ENCODE measurements at regions not wholly inside any gene's neighbourhood (a gene's known extent, or its start where the extent isn't known, plus 50 kb on each side); places are given as distances from the start of the nearest gene placed in this dataset.
"Not testable (repeated sequence)": the region's sequence is repeated elsewhere in the genome, so short reads cannot be mapped to it uniquely, and the experiment has no call there.

DNA sequence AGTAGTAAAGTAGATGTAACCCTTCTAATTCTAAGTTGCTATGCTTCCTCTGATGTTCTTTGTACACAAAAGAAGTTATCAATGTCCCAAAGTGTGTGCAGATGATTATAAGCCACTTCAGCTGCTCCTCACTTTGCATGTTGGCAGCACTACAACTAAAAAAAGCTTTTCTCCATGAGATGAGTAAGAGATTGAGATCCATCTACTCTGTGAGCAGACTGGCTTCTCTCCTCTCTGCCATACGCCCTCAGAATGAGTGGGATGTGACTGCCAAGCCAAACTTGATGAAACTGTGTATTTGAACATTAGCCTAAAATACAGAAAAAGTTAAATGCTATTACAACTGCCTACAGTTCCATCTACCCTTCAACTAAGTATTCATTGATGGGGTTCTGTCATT, 102.9 kb upstream of the ETV1 start:
- no peak for DNase-seq

DNA sequence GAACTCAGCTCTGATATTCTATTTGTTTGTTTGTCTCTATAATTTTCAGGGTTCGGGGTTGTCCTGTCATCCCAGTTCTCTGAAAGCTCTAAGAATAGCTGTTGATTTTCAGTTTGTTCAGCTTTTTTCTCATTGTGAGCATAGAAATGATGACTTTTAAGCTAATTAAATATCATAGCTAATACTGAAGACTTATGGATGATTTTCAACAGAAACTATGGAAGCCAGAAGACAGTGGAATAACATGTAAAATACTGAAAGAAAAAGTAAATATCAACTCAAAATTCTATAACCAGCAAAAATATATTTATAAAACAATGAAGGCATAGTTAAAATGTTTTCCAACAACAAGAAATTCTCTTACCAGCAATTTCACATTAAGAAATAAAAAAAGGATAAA, 96.4 kb upstream of the ETV1 start:
- no peak for DNase-seq

DNA sequence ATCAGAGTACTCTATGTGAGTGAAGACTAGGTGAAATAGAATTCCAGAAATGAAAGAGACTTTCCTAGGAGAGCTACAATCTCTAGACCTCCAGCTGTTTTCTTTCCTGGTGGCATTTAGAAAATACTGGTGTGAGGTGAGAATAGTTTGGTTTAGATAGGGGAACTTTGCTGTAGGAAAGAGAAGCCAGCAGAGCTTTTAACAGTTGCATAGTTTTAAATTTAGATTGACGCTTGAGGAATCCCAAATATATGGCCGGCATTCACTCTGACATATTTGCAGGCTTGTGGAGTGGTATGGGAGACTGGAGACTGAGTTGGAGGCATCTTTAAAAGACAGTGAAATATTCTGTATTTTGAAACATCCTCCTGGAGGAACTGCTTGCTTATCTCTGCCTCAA, 94.3 kb upstream of the ETV1 start:
- no peak for DNase-seq

DNA sequence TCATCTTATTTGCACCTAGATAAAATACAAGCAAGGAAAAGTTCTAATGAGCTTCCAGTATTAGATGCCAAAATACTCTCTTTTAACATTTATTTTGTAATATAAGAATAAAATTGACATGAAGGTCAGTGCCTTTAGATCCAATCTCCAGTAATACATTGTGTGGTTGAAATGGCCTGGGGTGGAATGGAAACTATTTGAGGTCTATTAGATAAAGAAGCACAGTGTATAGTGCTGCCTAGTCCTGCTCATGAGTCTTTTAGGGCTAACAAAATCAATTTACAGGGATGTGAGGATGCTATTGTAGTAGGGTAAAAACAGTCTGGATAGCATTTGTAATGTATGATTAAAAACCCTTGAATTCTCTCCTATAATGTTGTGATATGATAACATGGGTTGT, 84.5 kb upstream of the ETV1 start:
- DNase-seq: no peak

DNA sequence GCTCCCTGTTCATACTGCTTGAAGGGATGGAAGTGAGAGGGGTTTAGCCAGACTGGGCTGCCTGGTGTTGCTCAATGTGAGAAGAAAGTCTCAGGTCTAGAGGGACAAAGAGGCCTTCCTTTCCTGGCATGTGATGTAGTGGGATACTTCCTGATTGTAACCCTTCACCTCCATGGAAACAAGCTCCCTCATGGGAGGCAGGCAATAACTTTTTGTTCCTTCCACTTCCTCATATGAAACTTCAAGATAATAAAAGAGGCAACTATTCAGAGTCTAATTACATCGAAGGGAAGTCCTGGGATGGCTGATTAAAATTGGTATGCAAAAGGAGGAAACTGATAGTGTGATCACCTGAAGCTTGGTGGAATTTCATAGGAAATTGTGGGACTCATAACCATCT, 84.1 kb upstream of the ETV1 start:
- DNase-seq: no peak

DNA sequence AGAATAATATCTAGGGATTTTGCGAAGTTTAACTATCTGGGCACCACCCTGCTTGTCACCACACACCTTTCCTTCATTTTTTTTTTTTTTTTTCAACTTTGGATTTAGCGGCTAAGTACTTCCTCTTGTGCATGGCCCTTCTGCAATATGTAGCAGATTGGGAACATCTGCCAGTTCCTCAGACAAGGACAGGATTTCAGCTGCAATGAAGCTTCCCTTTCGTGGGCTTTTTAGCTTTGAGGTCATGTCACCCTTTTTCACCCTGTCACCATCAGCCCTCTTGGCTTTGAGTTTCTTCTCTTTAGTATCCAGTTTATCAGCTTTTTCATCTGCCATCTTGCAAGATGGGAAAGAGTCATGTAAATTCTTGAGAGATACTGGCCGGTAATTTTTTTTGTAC, 81.6 kb upstream of the ETV1 start:
- DNase-seq: peak; percentile 53

DNA sequence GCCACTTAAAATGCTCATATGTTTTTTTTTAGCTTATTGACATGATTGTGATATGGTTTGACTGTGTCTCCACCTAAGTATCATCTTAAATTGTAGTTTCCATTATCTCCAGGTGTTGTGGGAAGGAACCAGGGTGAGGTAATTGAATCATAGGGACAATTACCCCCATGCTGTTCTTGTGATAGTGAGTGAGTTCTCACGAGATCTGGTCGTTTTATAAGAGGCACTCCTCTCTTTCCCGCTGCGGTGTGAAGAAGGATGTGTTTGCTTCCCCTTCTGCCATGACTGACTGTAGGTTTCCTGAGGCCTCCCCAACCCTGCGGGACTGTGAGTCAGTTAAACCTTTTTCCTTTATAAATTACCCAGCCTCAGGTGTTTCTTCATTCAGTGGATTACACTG, 80.5 kb upstream of the ETV1 start:
- DNase-seq: peak; percentile 27

DNA sequence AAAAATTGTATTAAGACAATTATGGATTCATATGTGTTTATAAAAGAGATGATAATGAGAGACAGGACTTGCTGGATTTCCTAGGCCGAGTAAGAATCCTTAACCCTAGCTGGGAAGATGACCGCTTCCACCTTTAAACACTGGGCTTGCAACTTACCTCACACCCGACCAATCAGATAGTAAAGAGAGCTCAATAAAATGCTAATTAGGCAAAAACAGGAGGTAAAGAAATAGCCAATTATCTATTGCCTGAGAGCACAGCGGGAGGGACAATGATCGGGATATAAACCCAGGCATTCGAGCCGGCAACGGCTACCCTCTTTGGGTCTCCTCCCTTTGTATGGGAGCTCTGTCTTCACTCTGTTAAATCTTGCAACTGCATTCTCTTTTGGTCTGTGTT, 77.3 kb upstream of the ETV1 start:
- not testable (repeated sequence) for DNase-seq

DNA sequence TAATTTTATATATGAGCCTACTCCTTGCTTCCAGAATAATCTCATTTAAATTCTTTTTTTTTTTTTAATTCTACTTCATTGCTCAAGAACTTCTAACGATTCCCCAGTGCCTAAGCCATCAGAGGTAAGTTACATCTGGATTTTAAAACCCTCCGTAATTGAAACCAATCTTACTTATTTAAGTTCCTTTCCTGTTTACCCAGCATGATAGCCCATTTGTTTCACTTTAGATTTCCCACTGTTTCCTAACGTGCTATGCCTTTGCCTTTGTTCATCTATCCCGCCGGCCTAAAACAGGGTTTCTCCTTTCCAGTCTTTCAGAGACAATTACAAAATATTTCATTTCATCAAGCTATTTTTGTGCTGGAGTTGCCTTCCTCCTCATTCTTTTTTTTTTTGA, 75.8 kb upstream of the ETV1 start:
- DNase-seq: no peak

DNA sequence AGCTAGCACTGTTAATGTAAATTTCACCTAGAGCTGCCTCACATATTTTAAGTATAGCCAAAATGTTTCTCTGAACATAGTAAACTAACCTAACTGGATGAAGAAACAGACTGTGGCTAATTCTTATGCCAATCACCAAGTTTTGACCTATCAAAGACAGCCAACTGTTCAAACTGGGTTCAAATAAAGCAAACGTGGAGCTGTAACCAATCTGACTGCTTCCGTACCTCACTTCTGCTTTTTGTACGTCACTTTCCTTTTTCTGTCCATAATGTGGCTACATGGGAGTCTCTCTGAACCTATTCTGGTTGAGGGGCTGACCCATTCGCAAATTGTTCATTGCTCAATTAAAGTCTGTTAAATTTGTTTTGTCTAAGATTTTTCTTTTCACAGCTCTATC, 66.3 kb upstream of the ETV1 start:
- DNase-seq: no peak

DNA sequence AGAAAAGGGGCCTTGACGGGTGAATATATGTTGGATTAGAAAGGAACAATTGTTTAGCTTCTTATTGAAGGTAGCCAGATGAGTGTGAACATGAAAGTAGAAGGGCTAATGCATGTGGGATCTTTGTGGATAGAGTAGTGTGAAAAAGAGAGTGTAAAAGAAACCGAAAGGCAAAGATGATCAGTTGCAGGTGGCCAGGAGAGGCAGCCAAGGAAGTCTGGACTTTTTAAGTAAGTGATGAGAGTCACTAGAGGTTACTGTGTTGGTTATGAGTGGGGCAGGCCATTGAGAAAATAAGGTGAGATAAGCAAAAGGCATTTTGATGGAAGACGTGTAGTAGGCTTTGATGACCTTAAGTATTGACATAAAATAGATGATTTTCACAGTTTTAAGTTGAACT, 64.7 kb upstream of the ETV1 start:
- no peak for DNase-seq

DNA sequence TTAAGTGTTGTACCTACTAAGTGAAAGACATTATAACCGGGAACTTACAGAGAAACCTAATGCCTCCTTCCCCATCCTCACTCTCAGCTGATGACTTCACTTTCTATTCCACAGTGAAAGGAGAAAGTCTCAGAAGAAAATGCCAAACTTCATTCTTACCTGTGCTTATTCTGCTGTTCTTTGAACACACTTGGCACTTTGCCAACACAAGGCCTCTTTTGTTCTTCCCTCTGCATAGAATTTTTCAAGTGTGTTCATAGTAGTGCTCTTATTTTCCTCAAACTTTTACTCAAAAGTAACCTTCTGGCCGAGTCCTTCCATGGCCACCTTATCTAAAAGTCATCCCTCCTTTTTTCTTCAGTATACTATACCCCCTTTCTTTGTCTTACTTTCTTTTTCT, 59.4 kb upstream of the ETV1 start:
- DNase-seq: no peak

DNA sequence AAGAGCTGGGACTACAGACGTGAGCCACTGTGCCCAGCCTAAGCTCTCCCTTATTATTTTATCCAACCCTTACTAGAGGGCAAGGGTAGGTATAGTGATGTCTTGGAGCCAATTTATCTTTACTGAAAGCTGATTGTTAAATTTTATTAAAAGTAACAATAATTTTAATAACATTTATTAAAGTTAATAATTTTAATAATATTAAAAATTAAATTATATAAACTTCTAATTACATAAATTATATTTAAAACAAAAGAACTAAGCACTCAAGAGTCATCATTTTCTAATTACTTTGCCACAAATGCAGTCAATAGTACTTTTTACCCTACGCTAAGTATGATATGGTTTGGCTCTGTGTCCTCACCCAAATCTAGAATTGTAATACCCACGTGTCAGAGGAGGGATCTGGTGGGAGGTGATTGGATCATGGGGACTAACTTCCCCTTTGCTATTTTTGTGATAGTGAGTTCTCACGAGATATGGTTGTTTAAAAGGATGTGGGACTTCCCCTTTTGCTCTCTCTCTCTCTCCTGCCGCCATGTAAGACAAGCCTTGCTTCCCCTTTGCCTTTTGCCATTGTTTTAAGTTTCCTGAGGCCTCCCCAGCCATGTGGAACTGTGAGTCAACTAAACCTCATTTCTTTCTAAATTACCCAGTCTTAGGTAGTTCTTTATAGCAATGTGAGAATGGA, 58.4 kb upstream of the ETV1 start:
- peak; percentile 11 for DNase-seq

DNA sequence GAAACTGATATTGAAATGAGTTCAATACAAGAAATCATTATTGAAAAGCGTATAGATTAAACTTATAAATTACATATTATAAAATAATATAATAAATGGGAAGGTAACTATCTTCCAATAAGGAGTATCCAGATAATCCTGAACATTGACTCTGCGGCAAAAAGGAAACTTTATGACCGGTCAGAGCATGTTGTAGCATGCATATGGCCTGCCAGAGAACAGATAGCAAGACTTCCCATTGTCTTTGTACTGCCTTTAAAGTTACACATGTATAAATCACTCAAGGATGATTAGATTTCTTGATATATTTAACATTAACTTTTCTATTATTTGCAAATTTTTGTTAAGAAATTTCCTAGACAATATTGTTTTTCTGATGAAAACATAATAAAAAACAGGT, 56.2 kb upstream of the ETV1 start:
- no peak for DNase-seq

DNA sequence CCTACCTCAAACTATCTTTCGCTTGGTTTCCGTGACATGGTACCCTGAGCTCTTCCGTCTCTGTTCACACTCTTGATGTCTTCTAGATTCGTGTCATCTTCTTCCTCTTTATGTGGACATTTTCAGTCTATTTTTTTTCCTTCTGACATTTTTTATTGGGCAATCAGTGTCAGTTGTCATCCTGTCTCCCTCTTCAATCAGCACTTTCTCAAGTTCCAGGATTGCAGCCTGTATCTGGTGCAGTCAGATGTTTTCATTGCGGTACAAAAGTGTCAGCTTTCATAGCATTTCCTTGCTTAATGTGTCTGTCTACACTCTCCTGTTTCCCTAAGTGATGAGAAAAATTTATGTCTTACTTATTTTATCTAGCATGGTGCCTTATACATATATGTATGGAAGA, 51.1 kb upstream of the ETV1 start:
- DNase-seq: no peak

Data from KG1 (cell line).